K562 (cell line): ENCODE measurements at regions not wholly inside any gene's neighbourhood (a gene's known extent, or its start where the extent isn't known, plus 50 kb on each side); places are given as distances from the start of the nearest gene placed in this dataset.

Source experiments
- ATAC-seq: fragments of 200-7000 bp; cut with Tn5 transposase; 3 replicates; pipeline ENCODE4 v1.9.1; 2020; ENCODE audit warnings: moderate library complexity
- BruUV-seq: library from RNA; stranded (reverse); fragments of 400-500 nt; replicated peaks from 2 replicates; lab custom pipeline; 2021; lab: Mats Ljungman, UMichigan
- CTCF ChIA-PET: fragments of 300-600 bp; formaldehyde crosslinking; extraction: SDS; loops from one replicate; lab custom pipeline; 2021; ENCODE audit warnings: low intra/inter-chr PET ratio; lab: Yijun Ruan, JAX
- POLR2A ChIA-PET: fragments of 300-600, 350-650 bp; sonication (Branson Sonifier 250); formaldehyde crosslinking; extraction: SDS; loops from one replicate; lab custom pipeline; 2021; ENCODE audit warnings: antibody characterized with exemption, inconsistent platforms; lab: Yijun Ruan, JAX
- DNase-seq, 4 experiments: peaks; one replicate each; pipeline versions ENCODE4 v3.0.0 to v3.0.0-alpha.2; 2011 to 2018; ENCODE audit warnings: low spot score in 3 of 4, mixed read lengths in 3 of 4; ENCODE audit errors: extremely low read depth in 1 of 4
- FAIRE-seq: peaks from 2 replicates; lab custom pipeline; 2011; peaks lifted over from hg19 to GRCh38; lab: Jason Lieb, UNC
- H2AFZ ChIP-seq: 2 replicates; pipeline ENCODE4 v1.6.0; 2011; ENCODE audit warnings: low read depth, low read length, control low read depth, inconsistent platforms
- H3K27ac ChIP-seq: fragments of 200-600 bp; 3 replicates; pipeline ENCODE4 v1.8.0; 2011; ENCODE audit warnings: low read depth, mild to moderate bottlenecking, control low read depth, inconsistent platforms, low read length, moderate library complexity, mixed read lengths; ENCODE audit errors: extremely low read depth
- H3K27me3 ChIP-seq, 2 experiments: fragments of 300-600 bp in 1 of 2; 2 replicates in 1 of 2; 3 replicates in 1 of 2; pipeline versions ENCODE4 v1.6.0 to v1.8.0; 2011; ENCODE audit warnings: inconsistent platforms in 2 of 2, low read length in 2 of 2, mild to moderate bottlenecking in 1 of 2, mixed read lengths in 1 of 2, moderate library complexity in 1 of 2; ENCODE audit not compliant: control insufficient read depth in 2 of 2, insufficient read depth in 2 of 2
- H3K36me3 ChIP-seq: fragments of 300-600 bp; 3 replicates; pipeline ENCODE4 v1.8.0; 2011; ENCODE audit warnings: mild to moderate bottlenecking, low read length, inconsistent platforms; ENCODE audit not compliant: control insufficient read depth, insufficient read depth
- H3K4me1 ChIP-seq, 2 experiments: fragments of 200-600 bp in 1 of 2; replicated peaks in 1 of 2; 2 replicates in 1 of 2; 3 replicates in 1 of 2; pipeline versions ENCODE4 v1.5.1 to v1.8.0; 2011; ENCODE audit warnings: inconsistent platforms in 2 of 2, low read length in 2 of 2, mild to moderate bottlenecking in 1 of 2, mixed read lengths in 1 of 2, moderate library complexity in 1 of 2; ENCODE audit not compliant: control insufficient read depth in 2 of 2, insufficient read depth in 2 of 2
- H3K4me2 ChIP-seq: 2 replicates; pipeline ENCODE4 v1.6.1; 2011; ENCODE audit warnings: low read length, control low read depth, inconsistent platforms, mixed read lengths; ENCODE audit not compliant: insufficient read depth
- H3K4me3 ChIP-seq: fragments of 200-600 bp; sonication (generic), shearing (Covaris generic); 2 replicates; pipeline ENCODE4 v1.5.1; 2016; ENCODE audit warnings: control low read depth, inconsistent platforms
- H3K79me2 ChIP-seq: fragments of 200-600 bp; 3 replicates; pipeline ENCODE4 v1.8.0; 2011; ENCODE audit warnings: low read length, inconsistent platforms; ENCODE audit not compliant: control insufficient read depth, insufficient read depth
- H3K9ac ChIP-seq, 2 experiments: 2 replicates each; pipeline versions ENCODE4 v1.6.0 to v1.6.1; 2011; ENCODE audit warnings: low read depth in 2 of 2, low read length in 2 of 2, control low read depth in 1 of 2, inconsistent platforms in 1 of 2, mild to moderate bottlenecking in 1 of 2, mixed read lengths in 1 of 2; ENCODE audit not compliant: insufficient read depth in 1 of 2
- H3K9me1 ChIP-seq: one replicate; pipeline ENCODE4 v1.6.0; 2011; ENCODE audit warnings: inconsistent platforms, mild to moderate bottlenecking, low read length, moderate library complexity; ENCODE audit not compliant: control insufficient read depth, insufficient read depth
- H3K9me3 ChIP-seq: replicated peaks from 2 replicates; pipeline ENCODE4 v1.5.1; 2011; ENCODE audit warnings: low read depth, low read length, inconsistent platforms; ENCODE audit not compliant: control insufficient read depth, insufficient read depth
- H4K20me1 ChIP-seq: replicated peaks from 2 replicates; pipeline ENCODE4 v1.6.1; 2011; ENCODE audit warnings: low read length, inconsistent platforms, mixed read lengths; ENCODE audit not compliant: control insufficient read depth, insufficient read depth
- CEBPB ChIP-seq: fragments of 450-650 bp; IDR thresholded peaks from 2 replicates; pipeline ENCODE4 v1.6.1; 2016; ENCODE audit warnings: missing genetic modification characterization, missing compliant biosample characterization
- CEBPG ChIP-seq, 3 experiments: fragments of 200-800 bp in 1 of 3; sonication (Bioruptor generic) in 1 of 3; sonication (generic) in 1 of 3; formaldehyde crosslinking in 1 of 3; IDR thresholded peaks in 2 of 3; conservative IDR thresholded peaks in 1 of 3; 2 replicates each; pipeline versions ENCODE4 v1.6.1 to v1.8.0; 2016 to 2022; ENCODE audit warnings: missing compliant biosample characterization in 2 of 3, missing genetic modification characterization in 2 of 3, mild to moderate bottlenecking in 1 of 3, missing genetic modification reagents in 1 of 3
- TEAD1 ChIP-seq, 2 experiments: fragments of 450-650 bp in 1 of 2; sonication (generic) in 1 of 2; formaldehyde crosslinking; IDR thresholded peaks; 2 replicates each; pipeline versions ENCODE4 v1.4.0 to v1.8.0; 2020 to 2022; ENCODE audit warnings: mild to moderate bottlenecking in 2 of 2, missing genetic modification reagents in 1 of 2
- XRCC4 ChIP-seq: IDR thresholded peaks from one replicate; pipeline ENCODE4 v1.6.1; 2011; ENCODE audit not compliant: insufficient read depth, insufficient read length; ENCODE audit errors: extremely low read depth
- ZKSCAN8 ChIP-seq: fragments of 200-800 bp; sonication (Bioruptor generic); IDR thresholded peaks from 2 replicates; pipeline ENCODE4 v1.6.1; 2016; ENCODE audit warnings: missing genetic modification characterization, missing compliant biosample characterization
- WGBS: fragments of 100-300 bp; shearing (Covaris generic); methylation state at CpG from one replicate; pipeline ENCODE4 v1.1.6; 2016; ENCODE audit warnings: low coverage, mixed read lengths; ENCODE audit not compliant: insufficient coverage; ENCODE audit errors: missing lambda C conversion rate; 5-methylcytosine and 5-hydroxymethylcytosine counted together
- in situ Hi-C: fragments of 300-500 bp; cut with MboI; formaldehyde crosslinking; loops from 4 replicates; pipeline ENCODE4 v1.15.0; 2018; ENCODE audit warnings: inconsistent platforms, mixed read lengths
- intact Hi-C: fragments of 100-400 bp; cut with micrococcal nuclease; formaldehyde crosslinking; loops from 2 replicates; pipeline ENCODE4 v1.14.2; 2022

- Histone ChIP-seq H3K9me1 (no peaks in the 10 kb centered on the region), H3K4me2 (no peak overlapping the region), H3K79me2 (no peaks in the 10 kb centered on the region), H3K27me3 (no peaks in the 10 kb centered on the region), H3K9me3 (no peaks in the 10 kb centered on the region), H3K4me1 (no peaks in the 10 kb centered on the region), H3K36me3 (no peaks in the 10 kb centered on the region), H4K20me1 (no peaks in the 10 kb centered on the region), H2AFZ (no peak overlapping the region), H3K27ac (no peak overlapping the region), H3K9ac (no peak overlapping the region), H3K4me3 (no peak overlapping the region)
- ChIA-PET POLR2A (no interaction called here), CTCF (no interaction called here)
- DNase-seq (no peak), ATAC-seq (no peak), FAIRE-seq (no peak)
- in situ Hi-C loops (no loop called here), intact Hi-C loops (no loop called here)
- 2% methylated on average over 5 of the region's 5 CpGs for WGBS
- TF ChIP-seq XRCC4 (no peak), CEBPB (peak; percentile 31; the same call in 1 of the 2 replicates), CEBPG (CRISPR knock-in tag; IDR thresholded peaks at IDR 0.05) (no peak), CEBPG (tag; conservative IDR thresholded peaks at IDR 0.05 in 1 of 2, IDR thresholded peaks at IDR 0.05 in 1 of 2) (peak in 1 of 2 experiments; percentile 57; a peak in 1 of 4 replicates), TEAD1 (CRISPR knock-in tag; IDR thresholded peaks at IDR 0.05) (no peak), ZKSCAN8 (CRISPR knock-in tag) (no peak)
- BruUV-seq = no TSS peak
These were observed 283.9 kb upstream of the ACVR2A start for GRCh38 chr2:147560810-147561535.
